GM21576 (cell line): ENCODE measurements at regions not wholly inside any gene's neighbourhood (a gene's known extent, or its start where the extent isn't known, plus 50 kb on each side); places are given as distances from the start of the nearest gene placed in this dataset.
A peak's percentile ranks its signal among the peaks of the same experiment; 100 is the strongest.
"Not testable (repeated sequence)": the region's sequence is repeated elsewhere in the genome, so short reads cannot be mapped to it uniquely, and the experiment has no call there.

Experiments
- ATAC-seq: cut with Tn5 transposase; IDR thresholded peaks from one replicate; pipeline ENCODE4 v1.9.1; 2021; ENCODE audit warnings: mild to moderate bottlenecking, moderate library complexity; ENCODE audit not compliant: unreplicated experiment

GRCh38 chr11:134613646-134614045 is 201.6 kb upstream of the B3GAT1 start:
- ATAC-seq: no peak

- no peak for ATAC-seq
Measured at GRCh38 chr11:134612140-134613030, 200.3 kb upstream of the B3GAT1 start.

GRCh38 chr11:134611537-134611936 is 199.5 kb upstream of the B3GAT1 start:
- no peak for ATAC-seq

GRCh38 chr11:134610116-134610910 is 198.3 kb upstream of the B3GAT1 start:
- ATAC-seq: no peak

GRCh38 chr11:134609361-134610115 is 197.5 kb upstream of the B3GAT1 start:
- no peak for ATAC-seq

GRCh38 chr11:134607963-134608750 is 196.1 kb upstream of the B3GAT1 start:
- ATAC-seq: no peak

- ATAC-seq: no peak
Measured at GRCh38 chr11:134606251-134606650, 194.2 kb upstream of the B3GAT1 start.

GRCh38 chr11:134604886-134605285 is 192.8 kb upstream of the B3GAT1 start:
- no peak for ATAC-seq

GRCh38 chr11:134599299-134599771 is 187.3 kb upstream of the B3GAT1 start:
- ATAC-seq: no peak

- no peak for ATAC-seq
Measured at GRCh38 chr11:134598368-134598767, 186.3 kb upstream of the B3GAT1 start.

GRCh38 chr11:134597452-134597851 is 185.4 kb upstream of the B3GAT1 start:
- no peak for ATAC-seq

GRCh38 chr11:134596404-134596803 is 184.4 kb upstream of the B3GAT1 start:
- ATAC-seq: no peak

GRCh38 chr11:134592391-134592990 is 180.4 kb upstream of the B3GAT1 start:
- peak; percentile 68 for ATAC-seq

GRCh38 chr11:134591338-134591737 is 179.3 kb upstream of the B3GAT1 start:
- no peak for ATAC-seq

GRCh38 chr11:134589129-134589528 is 177.1 kb upstream of the B3GAT1 start:
- ATAC-seq: no peak

GRCh38 chr11:134588460-134589110 is 176.5 kb upstream of the B3GAT1 start:
- not testable (repeated sequence) for ATAC-seq

GRCh38 chr11:134587345-134587744 is 175.3 kb upstream of the B3GAT1 start:
- no peak for ATAC-seq

GRCh38 chr11:134586726-134587125 is 174.7 kb upstream of the B3GAT1 start:
- no peak for ATAC-seq
